Esophagus squamous epithelium (tissue), 5 donors: ENCODE measurements at regions not wholly inside any gene's neighbourhood (a gene's known extent, or its start where the extent isn't known, plus 50 kb on each side); places are given as distances from the start of the nearest gene placed in this dataset.
"Not testable (repeated sequence)": the region's sequence is repeated elsewhere in the genome, so short reads cannot be mapped to it uniquely, and the experiment has no call there.

Source experiments
- DNase-seq: peaks from one replicate; lab custom pipeline; 2025; lab: John Stamatoyannopoulos, UW
- H3K27ac ChIP-seq, 4 donors: fragments of 200-600 bp; sonication (generic); one replicate each; pipeline ENCODE4 v1.5.1; 2016 to 2019; ENCODE audit warnings: mild to moderate bottlenecking in 1 of 4
- H3K27me3 ChIP-seq, 4 donors: fragments of 200-600 bp; sonication (generic); 1 replicate in 3 of 4; 2 replicates in 1 of 4; pipeline versions ENCODE4 v1.5.1 to v1.6.0; 2017 to 2021; ENCODE audit warnings: antibody characterized with exemption in 1 of 4
- H3K36me3 ChIP-seq, 3 donors: fragments of 200-600 bp; sonication (generic); one replicate each; pipeline ENCODE4 v1.5.1; 2016 to 2019
- H3K4me1 ChIP-seq, 3 donors: fragments of 200-600 bp; sonication (generic); one replicate each; pipeline ENCODE4 v1.5.1; 2017 to 2019
- H3K4me3 ChIP-seq, 4 donors: fragments of 200-600 bp; sonication (generic); 1 replicate in 3 of 4; 2 replicates in 1 of 4; pipeline ENCODE4 v1.5.1; 2016 to 2019; ENCODE audit warnings: mild to moderate bottlenecking in 2 of 4, moderate library complexity in 1 of 4
- H3K9me3 ChIP-seq, 3 donors: fragments of 200-600 bp; sonication (generic); one replicate each; pipeline ENCODE4 v1.5.1; 2016 to 2019
- POLR2A ChIP-seq, 4 donors: fragments of 450-650 bp; IDR thresholded peaks; one replicate each; pipeline ENCODE4 v1.6.1; 2017; ENCODE audit warnings: antibody characterized with exemption in 4 of 4, mild to moderate bottlenecking in 4 of 4, moderate library complexity in 3 of 4
- WGBS, 2 donors: methylation state at CpG; one replicate each; pipeline ENCODE4 v1.1.5; 2018; 5-methylcytosine and 5-hydroxymethylcytosine counted together
- intact Hi-C: fragments of 100-400 bp; cut with DNase I; formaldehyde crosslinking; loops from one replicate; pipeline ENCODE4 v1.15.0; 2022
- TF ChIP-seq, protein P1 (sequence below), 6 experiments: fragments of 450-650 bp in 4 of 6; fragments of 200-600 bp in 2 of 6; sonication (generic) in 2 of 6; IDR thresholded peaks; one replicate each; pipeline ENCODE4 v1.5.1; 2016 to 2019; ENCODE audit warnings: antibody characterized with exemption in 6 of 6, mild to moderate bottlenecking in 4 of 6, moderate library complexity in 4 of 6
- donor health status: DM: yes; HTN: yes; CAD: no.

- H3K27ac ChIP-seq = no peak overlapping the region
- no peaks in the 10 kb centered on the region for H3K27me3 ChIP-seq
- TF ChIP-seq, protein P1, sequence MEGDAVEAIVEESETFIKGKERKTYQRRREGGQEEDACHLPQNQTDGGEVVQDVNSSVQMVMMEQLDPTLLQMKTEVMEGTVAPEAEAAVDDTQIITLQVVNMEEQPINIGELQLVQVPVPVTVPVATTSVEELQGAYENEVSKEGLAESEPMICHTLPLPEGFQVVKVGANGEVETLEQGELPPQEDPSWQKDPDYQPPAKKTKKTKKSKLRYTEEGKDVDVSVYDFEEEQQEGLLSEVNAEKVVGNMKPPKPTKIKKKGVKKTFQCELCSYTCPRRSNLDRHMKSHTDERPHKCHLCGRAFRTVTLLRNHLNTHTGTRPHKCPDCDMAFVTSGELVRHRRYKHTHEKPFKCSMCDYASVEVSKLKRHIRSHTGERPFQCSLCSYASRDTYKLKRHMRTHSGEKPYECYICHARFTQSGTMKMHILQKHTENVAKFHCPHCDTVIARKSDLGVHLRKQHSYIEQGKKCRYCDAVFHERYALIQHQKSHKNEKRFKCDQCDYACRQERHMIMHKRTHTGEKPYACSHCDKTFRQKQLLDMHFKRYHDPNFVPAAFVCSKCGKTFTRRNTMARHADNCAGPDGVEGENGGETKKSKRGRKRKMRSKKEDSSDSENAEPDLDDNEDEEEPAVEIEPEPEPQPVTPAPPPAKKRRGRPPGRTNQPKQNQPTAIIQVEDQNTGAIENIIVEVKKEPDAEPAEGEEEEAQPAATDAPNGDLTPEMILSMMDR (IDR thresholded peaks at IDR 0.05) = no peak
- TF ChIP-seq POLR2A (IDR thresholded peaks at IDR 0.05) = no peak
- H3K4me1 ChIP-seq = no peaks in the 10 kb centered on the region
- no peaks in the 10 kb centered on the region for H3K36me3 ChIP-seq
- no peaks in the 10 kb centered on the region for H3K9me3 ChIP-seq
- no peak overlapping the region for H3K4me3 ChIP-seq
- DNase-seq = no peak
- intact Hi-C loops = no loop called here
- WGBS, 2 donors = 48 to 63% methylated on average over 2 of the region's 2 CpGs
These were observed 364.8 kb upstream of the SORCS1 start for GRCh38 chr10:107529350-107529749.

GRCh38 chr10:107520348-107520747 is 355.8 kb upstream of the SORCS1 start:
- intact Hi-C loops = no loop called here
- Histone ChIP-seq H3K36me3 (no peaks in the 10 kb centered on the region), H3K27me3 (no peaks in the 10 kb centered on the region), H3K4me3 (no peak overlapping the region), H3K9me3 (no peaks in the 10 kb centered on the region), H3K27ac (no peak overlapping the region), H3K4me1 (no peaks in the 10 kb centered on the region)
- 83 to 98% methylated on average over 4 of the region's 4 CpGs for WGBS, 2 donors
- DNase-seq = no peak
- no peak for TF ChIP-seq POLR2A (IDR thresholded peaks at IDR 0.05)

- Histone ChIP-seq H3K27me3 (no peaks in the 10 kb centered on the region), H3K9me3 (no peaks in the 10 kb centered on the region), H3K36me3 (no peaks in the 10 kb centered on the region), H3K27ac (no peak overlapping the region), H3K4me1 (no peaks in the 10 kb centered on the region), H3K4me3 (no peak overlapping the region)
- 70 to 72% methylated on average over 4 of the region's 4 CpGs for WGBS, 2 donors
- no peak for DNase-seq
- TF ChIP-seq, protein P1 (IDR thresholded peaks at IDR 0.05) = no peak
- no peak for TF ChIP-seq POLR2A (IDR thresholded peaks at IDR 0.05)
- intact Hi-C loops = no loop called here
These were observed 353.3 kb upstream of the SORCS1 start for GRCh38 chr10:107517811-107518210.

- 60 to 71% methylated on average over 4 of the region's 4 CpGs for WGBS, 2 donors
- H3K36me3 ChIP-seq = no peaks in the 10 kb centered on the region
- no peak overlapping the region for H3K27ac ChIP-seq
- H3K4me1 ChIP-seq = no peaks in the 10 kb centered on the region
- DNase-seq = no peak
- no peaks in the 10 kb centered on the region for H3K9me3 ChIP-seq
- H3K4me3 ChIP-seq = no peak overlapping the region
- intact Hi-C loops = no loop called here
- TF ChIP-seq POLR2A (IDR thresholded peaks at IDR 0.05) = no peak
- TF ChIP-seq, protein P1 (IDR thresholded peaks at IDR 0.05) = no peak
- no peaks in the 10 kb centered on the region for H3K27me3 ChIP-seq
These were observed 351.8 kb upstream of the SORCS1 start for GRCh38 chr10:107516349-107516748.

- WGBS, 2 donors = 29 to 83% methylated on average over 1 of the region's 1 CpG
- H3K4me1 ChIP-seq, H3K27me3 ChIP-seq, H3K27ac ChIP-seq, H3K4me3 ChIP-seq, H3K36me3 ChIP-seq, DNase-seq, intact Hi-C loops: not testable (repeated sequence)
- H3K9me3 ChIP-seq = peaks cover 0 to 17% (median 0%) of the 10 kb centered on the region in 3 donors
These were observed 339.5 kb upstream of the SORCS1 start for GRCh38 chr10:107504011-107504410.

- Histone ChIP-seq H3K36me3 (no peaks in the 10 kb centered on the region), H3K27ac (no peak overlapping the region), H3K27me3 (no peaks in the 10 kb centered on the region), H3K9me3 (peaks cover 0 to 17% (median 0%) of the 10 kb centered on the region in 3 donors), H3K4me1 (no peaks in the 10 kb centered on the region), H3K4me3 (no peak overlapping the region)
- 33 to 75% methylated on average over 1 of the region's 1 CpG for WGBS, 2 donors
- no peak for DNase-seq
- intact Hi-C loops = no loop called here
- TF ChIP-seq, protein P1 (IDR thresholded peaks at IDR 0.05) = no peak
- no peak for TF ChIP-seq POLR2A (IDR thresholded peaks at IDR 0.05)
These were observed 337.9 kb upstream of the SORCS1 start for GRCh38 chr10:107502229-107502985.
